Upper lobe of left lung (tissue), 4 donors: ENCODE measurements at regions not wholly inside any gene's neighbourhood (a gene's known extent, or its start where the extent isn't known, plus 50 kb on each side); places are given as distances from the start of the nearest gene placed in this dataset.

Experiments used
- EP300 ChIP-seq, 4 donors: sonication (generic); formaldehyde crosslinking; IDR thresholded peaks; one replicate each; pipeline ENCODE4 v1.5.1; 2017; ENCODE audit warnings: antibody characterized with exemption in 4 of 4, control low read depth in 2 of 4
- POLR2AphosphoS5 ChIP-seq, 2 donors: sonication (generic); formaldehyde crosslinking; IDR thresholded peaks; one replicate each; pipeline ENCODE4 v1.5.1; 2017; ENCODE audit warnings: antibody characterized with exemption in 2 of 2
- TF ChIP-seq, protein P1 (sequence below), 6 experiments: fragments of 450-650 bp in 4 of 6; fragments of 200-600 bp in 2 of 6; sonication (generic) in 2 of 6; IDR thresholded peaks; one replicate each; pipeline ENCODE4 v1.5.1; 2016 to 2019; ENCODE audit warnings: antibody characterized with exemption in 6 of 6

DNA sequence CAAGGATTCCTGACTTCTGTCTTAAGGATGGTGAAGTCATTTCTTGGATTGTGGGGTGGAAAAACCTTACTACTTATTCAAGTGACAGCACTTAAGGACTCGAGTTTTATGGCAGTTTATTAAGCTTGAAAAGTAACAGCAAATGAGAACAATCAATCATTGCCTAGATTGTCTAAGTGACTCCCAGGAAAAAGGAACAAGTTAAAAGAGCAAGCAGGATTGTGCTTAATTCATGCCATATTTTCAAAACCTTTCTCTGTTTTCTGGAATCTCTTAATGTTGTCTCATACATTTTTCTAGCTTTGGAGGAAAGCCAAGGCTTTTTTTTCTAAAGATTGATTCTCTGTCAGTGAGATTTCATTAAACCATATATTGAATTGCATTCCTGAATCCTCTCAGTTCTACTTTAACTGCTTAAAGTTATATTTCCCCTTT lies 236.2 kb upstream of the HTR2A start:
- TF ChIP-seq, protein P1, sequence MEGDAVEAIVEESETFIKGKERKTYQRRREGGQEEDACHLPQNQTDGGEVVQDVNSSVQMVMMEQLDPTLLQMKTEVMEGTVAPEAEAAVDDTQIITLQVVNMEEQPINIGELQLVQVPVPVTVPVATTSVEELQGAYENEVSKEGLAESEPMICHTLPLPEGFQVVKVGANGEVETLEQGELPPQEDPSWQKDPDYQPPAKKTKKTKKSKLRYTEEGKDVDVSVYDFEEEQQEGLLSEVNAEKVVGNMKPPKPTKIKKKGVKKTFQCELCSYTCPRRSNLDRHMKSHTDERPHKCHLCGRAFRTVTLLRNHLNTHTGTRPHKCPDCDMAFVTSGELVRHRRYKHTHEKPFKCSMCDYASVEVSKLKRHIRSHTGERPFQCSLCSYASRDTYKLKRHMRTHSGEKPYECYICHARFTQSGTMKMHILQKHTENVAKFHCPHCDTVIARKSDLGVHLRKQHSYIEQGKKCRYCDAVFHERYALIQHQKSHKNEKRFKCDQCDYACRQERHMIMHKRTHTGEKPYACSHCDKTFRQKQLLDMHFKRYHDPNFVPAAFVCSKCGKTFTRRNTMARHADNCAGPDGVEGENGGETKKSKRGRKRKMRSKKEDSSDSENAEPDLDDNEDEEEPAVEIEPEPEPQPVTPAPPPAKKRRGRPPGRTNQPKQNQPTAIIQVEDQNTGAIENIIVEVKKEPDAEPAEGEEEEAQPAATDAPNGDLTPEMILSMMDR (IDR thresholded peaks at IDR 0.05) = no peak
- TF ChIP-seq POLR2AphosphoS5 (IDR thresholded peaks at IDR 0.05) = no peak
- TF ChIP-seq EP300 (IDR thresholded peaks at IDR 0.05) = no peak
